CD4-positive, alpha-beta T cell (primary cell): ENCODE measurements at regions not wholly inside any gene's neighbourhood (a gene's known extent, or its start where the extent isn't known, plus 50 kb on each side); places are given as distances from the start of the nearest gene placed in this dataset.

Source experiments
- ATAC-seq: fragments of 200-7000 bp; cut with Tn5 transposase; one replicate; pipeline ENCODE4 v1.10.0; 2022; ENCODE audit warnings: mild to moderate bottlenecking; ENCODE audit not compliant: poor library complexity
- CTCF ChIA-PET: fragments of 350-600 bp; sonication (Branson Sonifier 250); formaldehyde crosslinking; loops from one replicate; lab custom pipeline; 2021; ENCODE audit warnings: antibody characterized with exemption, inconsistent platforms; lab: Charles Lee
- POLR2A ChIA-PET: fragments of 350-600 bp; sonication (Branson Sonifier 250); formaldehyde crosslinking; loops from one replicate; lab custom pipeline; 2021; ENCODE audit warnings: antibody characterized with exemption, inconsistent platforms; lab: Charles Lee
- DNase-seq, 14 experiments: peaks; one replicate each; pipeline ENCODE4 v3.0.0-alpha.2; 2013 to 2020; ENCODE audit warnings: mixed read lengths in 2 of 14
- H3K27ac ChIP-seq, 2 donors: one replicate each; pipeline versions ENCODE4 v1.5.1 to v1.7.0; 2013; ENCODE audit warnings: low read length in 2 of 2, low read depth in 1 of 2, mild to moderate bottlenecking in 1 of 2
- H3K27me3 ChIP-seq, 2 experiments: 1 replicate in 1 of 2; 2 replicates in 1 of 2; pipeline versions ENCODE4 v1.6.1 to v1.7.0; 2013; ENCODE audit warnings: low read length in 2 of 2, control low read depth in 1 of 2, mild to moderate bottlenecking in 1 of 2, moderate library complexity in 1 of 2; ENCODE audit not compliant: insufficient read depth in 2 of 2, control insufficient read depth in 1 of 2
- H3K36me3 ChIP-seq: one replicate; pipeline ENCODE4 v1.6.1; 2013; ENCODE audit warnings: low read length, control low read depth; ENCODE audit not compliant: insufficient read depth
- H3K4me1 ChIP-seq: one replicate; pipeline ENCODE4 v1.6.1; 2013; ENCODE audit warnings: low read length, control low read depth; ENCODE audit not compliant: insufficient read depth
- H3K4me3 ChIP-seq: one replicate; pipeline ENCODE4 v1.5.1; 2013; ENCODE audit warnings: mild to moderate bottlenecking, low read length, moderate library complexity
- H3K9me3 ChIP-seq, 2 experiments: 1 replicate in 1 of 2; 2 replicates in 1 of 2; pipeline versions ENCODE4 v1.6.1 to v1.7.0; 2013; ENCODE audit warnings: low read length in 2 of 2, mild to moderate bottlenecking in 2 of 2, control low read depth in 1 of 2, moderate library complexity in 1 of 2; ENCODE audit not compliant: control insufficient read depth in 1 of 2, insufficient read depth in 1 of 2
- H3K27ac Mint-ChIP-seq: one replicate; pipeline ENCODE4 v1.8.0; 2020; ENCODE audit warnings: mixed read lengths
- H3K27me3 Mint-ChIP-seq: one replicate; pipeline ENCODE4 v1.8.0; 2021; ENCODE audit warnings: mixed read lengths
- H3K36me3 Mint-ChIP-seq: one replicate; pipeline ENCODE4 v1.8.0; 2021; ENCODE audit warnings: low read depth, mixed read lengths
- H3K4me1 Mint-ChIP-seq: one replicate; pipeline ENCODE4 v1.8.0; 2021; ENCODE audit warnings: low read depth, mixed read lengths
- H3K4me3 Mint-ChIP-seq: one replicate; pipeline ENCODE4 v1.8.0; 2020; ENCODE audit warnings: mild to moderate bottlenecking, mixed read lengths
- H3K9me3 Mint-ChIP-seq: one replicate; pipeline ENCODE4 v1.8.0; 2020; ENCODE audit warnings: mixed read lengths
- CTCF ChIP-seq: fragments of 200-600 bp; IDR thresholded peaks from one replicate; pipeline ENCODE4 v1.8.0; 2022; ENCODE audit warnings: antibody characterized with exemption, mild to moderate bottlenecking
- intact Hi-C, 2 experiments: fragments of 100-400 bp; cut with DNase I in 1 of 2; cut with micrococcal nuclease in 1 of 2; formaldehyde crosslinking; loops; one replicate each; pipeline versions ENCODE4 v1.15.1 to v1.9.0; 2023 to 2025; cut with DNase I, micrococcal nuclease

GRCh38 chr15:97783240-97783639, 177.3 kb upstream of the ARRDC4 start:
- Histone ChIP-seq H3K4me3 (no peak overlapping the region), H3K27ac (no peak overlapping the region), H3K27me3 (no peaks in the 10 kb centered on the region), H3K4me1 (no peaks in the 10 kb centered on the region), H3K36me3 (no peaks in the 10 kb centered on the region), H3K9me3 (no peaks in the 10 kb centered on the region)
- DNase-seq = no peak
- ChIA-PET CTCF (no interaction called here), POLR2A (no interaction called here)
- peaks cover 2% of the 10 kb centered on the region for H3K9me3 Mint-ChIP-seq
- H3K4me3 Mint-ChIP-seq = no peak overlapping the region
- no peak overlapping the region for H3K27ac Mint-ChIP-seq
- intact Hi-C loops = no loop called here
- ATAC-seq = no peak
- H3K36me3 Mint-ChIP-seq = no peaks in the 10 kb centered on the region
- H3K27me3 Mint-ChIP-seq = no peaks in the 10 kb centered on the region
- TF ChIP-seq CTCF = no peak
- no peaks in the 10 kb centered on the region for H3K4me1 Mint-ChIP-seq

GRCh38 chr15:97786741-97787140, 173.8 kb upstream of the ARRDC4 start:
- Histone ChIP-seq H3K36me3 (no peaks in the 10 kb centered on the region), H3K27me3 (no peaks in the 10 kb centered on the region), H3K4me3 (no peak overlapping the region), H3K27ac (no peak overlapping the region), H3K9me3 (peaks cover 0 to 4% of the 10 kb centered on the region in 2 experiments), H3K4me1 (no peaks in the 10 kb centered on the region)
- TF ChIP-seq CTCF = no peak
- ChIA-PET POLR2A (no interaction called here), CTCF (no interaction called here)
- ATAC-seq = no peak
- Mint-ChIP-seq H3K9me3 (no peaks in the 10 kb centered on the region), H3K4me3 (no peak overlapping the region), H3K27ac (no peak overlapping the region), H3K4me1 (no peaks in the 10 kb centered on the region), H3K27me3 (no peaks in the 10 kb centered on the region), H3K36me3 (no peaks in the 10 kb centered on the region)
- intact Hi-C loops = no loop called here
- no peak for DNase-seq

GRCh38 chr15:97790180-97790579, 170.3 kb upstream of the ARRDC4 start:
- H3K4me1 ChIP-seq = no peaks in the 10 kb centered on the region
- no peaks in the 10 kb centered on the region for H3K4me1 Mint-ChIP-seq
- H3K9me3 ChIP-seq = peaks cover 0 to 11% of the 10 kb centered on the region in 2 experiments
- ATAC-seq (no peak), DNase-seq (no peak)
- no peaks in the 10 kb centered on the region for H3K27me3 ChIP-seq
- no peak overlapping the region for H3K27ac ChIP-seq
- intact Hi-C loops = no loop called here
- no peak overlapping the region for H3K4me3 ChIP-seq
- TF ChIP-seq CTCF = no peak
- H3K9me3 Mint-ChIP-seq = no peaks in the 10 kb centered on the region
- H3K4me3 Mint-ChIP-seq = no peak overlapping the region
- ChIA-PET CTCF (no interaction called here), POLR2A (no interaction called here)
- H3K27me3 Mint-ChIP-seq = no peaks in the 10 kb centered on the region
- H3K27ac Mint-ChIP-seq = no peak overlapping the region
- no peaks in the 10 kb centered on the region for H3K36me3 Mint-ChIP-seq
- no peaks in the 10 kb centered on the region for H3K36me3 ChIP-seq
